ENCODE measurements at regions not wholly inside any gene's neighbourhood (a gene's known extent, or its start where the extent isn't known, plus 50 kb on each side); places are given as distances from the start of the nearest gene placed in this dataset.
A peak's percentile ranks its signal among the peaks of the same experiment; 100 is the strongest.

- Histone ChIP-seq H3K27ac (no peak overlapping the region), H3K36me3 (no peaks in the 10 kb centered on the region), H3K4me1 (no peaks in the 10 kb centered on the region), H3K9me3 (no peaks in the 10 kb centered on the region), H3K27me3 (no peaks in the 10 kb centered on the region), H3K4me3 (no peak overlapping the region)
- no peak for DNase-seq
- intact Hi-C loops (cut with DNase I; ENCODE audit: low total_unique reads): no loop called here
- TF ChIP-seq CTCF (IDR thresholded peaks at IDR 0.05) (no peak), POLR2A (IDR thresholded peaks at IDR 0.05) (no peak)
Measured at GRCh38 chr2:145753966-145754365, 1234.0 kb upstream of the ZEB2 start.

GRCh38 chr2:145753041-145753608 lies 1233.2 kb upstream of the ZEB2 start:
- Histone ChIP-seq H3K27me3 (no peaks in the 10 kb centered on the region), H3K27ac (peak overlapping the region in 1 of 2 donors; percentile 35), H3K9me3 (no peaks in the 10 kb centered on the region), H3K4me3 (no peak overlapping the region), H3K36me3 (no peaks in the 10 kb centered on the region), H3K4me1 (no peaks in the 10 kb centered on the region)
- intact Hi-C loops (cut with DNase I; ENCODE audit: low total_unique reads): no loop called here
- TF ChIP-seq CTCF (IDR thresholded peaks at IDR 0.05): no peak
- no peak for DNase-seq

- intact Hi-C loops (cut with DNase I; ENCODE audit: low total_unique reads): no loop called here
- H3K36me3 ChIP-seq: no peaks in the 10 kb centered on the region
- no peak overlapping the region for H3K4me3 ChIP-seq
- no peaks in the 10 kb centered on the region for H3K4me1 ChIP-seq
- H3K9me3 ChIP-seq: no peaks in the 10 kb centered on the region
- no peak for DNase-seq
- TF ChIP-seq CTCF (IDR thresholded peaks at IDR 0.05) (peak; percentile 30 to 65 (median 40)), POLR2A (IDR thresholded peaks at IDR 0.05) (no peak)
- H3K27ac ChIP-seq: peak overlapping the region; percentile 35 to 42
- H3K27me3 ChIP-seq: no peaks in the 10 kb centered on the region
Measured at GRCh38 chr2:145752091-145752806, 1232.3 kb upstream of the ZEB2 start.

GRCh38 chr2:145751629-145752028 lies 1231.7 kb upstream of the ZEB2 start:
- Histone ChIP-seq H3K27ac (peak overlapping the region in 1 of 2 donors; percentile 42), H3K9me3 (no peaks in the 10 kb centered on the region), H3K36me3 (no peaks in the 10 kb centered on the region), H3K4me3 (no peak overlapping the region), H3K4me1 (no peaks in the 10 kb centered on the region), H3K27me3 (no peaks in the 10 kb centered on the region)
- no peak for TF ChIP-seq CTCF (IDR thresholded peaks at IDR 0.05)
- no peak for TF ChIP-seq POLR2A (IDR thresholded peaks at IDR 0.05)
- DNase-seq: no peak
- intact Hi-C loops (cut with DNase I; ENCODE audit: low total_unique reads): no loop called here

GRCh38 chr2:145751155-145751554 lies 1231.2 kb upstream of the ZEB2 start:
- Histone ChIP-seq H3K4me1 (no peaks in the 10 kb centered on the region), H3K36me3 (no peaks in the 10 kb centered on the region), H3K4me3 (no peak overlapping the region), H3K27me3 (no peaks in the 10 kb centered on the region), H3K27ac (peak overlapping the region in 1 of 2 donors; percentile 36), H3K9me3 (no peaks in the 10 kb centered on the region)
- intact Hi-C loops (cut with DNase I; ENCODE audit: low total_unique reads): no loop called here
- TF ChIP-seq CTCF (IDR thresholded peaks at IDR 0.05): no peak
- TF ChIP-seq POLR2A (IDR thresholded peaks at IDR 0.05): no peak
- DNase-seq: no peak

Measured in uterus (tissue), 3 donors.